Transverse colon (tissue), 3 donors: ENCODE measurements at regions not wholly inside any gene's neighbourhood (a gene's known extent, or its start where the extent isn't known, plus 50 kb on each side); places are given as distances from the start of the nearest gene placed in this dataset.

Experiments
- CTCF ChIP-seq, 5 experiments: fragments of 200-600 bp in 3 of 5; fragments of 450-650 bp in 2 of 5; sonication (generic) in 3 of 5; IDR thresholded peaks; 1 replicate in 2 of 5; 2 replicates in 3 of 5; pipeline ENCODE4 v1.5.1; 2016 to 2017; ENCODE audit warnings: antibody characterized with exemption in 5 of 5, inconsistent platforms in 3 of 5, mild to moderate bottlenecking in 2 of 5, moderate library complexity in 1 of 5
- EP300 ChIP-seq: sonication (generic); formaldehyde crosslinking; IDR thresholded peaks from one replicate; pipeline ENCODE4 v1.6.1; 2017; ENCODE audit warnings: antibody characterized with exemption, low read depth

- no peak for TF ChIP-seq CTCF (IDR thresholded peaks at IDR 0.05)
- no peak for TF ChIP-seq EP300
Observed at GRCh38 chr9:13487071-13487470, 207.6 kb upstream of the MPDZ start.
